HG03520 (cell line): ENCODE measurements at regions not wholly inside any gene's neighbourhood (a gene's known extent, or its start where the extent isn't known, plus 50 kb on each side); places are given as distances from the start of the nearest gene placed in this dataset.
"Not testable (repeated sequence)": the region's sequence is repeated elsewhere in the genome, so short reads cannot be mapped to it uniquely, and the experiment has no call there.

Experiments
- ATAC-seq: cut with Tn5 transposase; IDR thresholded peaks from one replicate; pipeline ENCODE4 v1.9.1; 2021; ENCODE audit warnings: mild to moderate bottlenecking, moderate library complexity; ENCODE audit not compliant: unreplicated experiment

DNA sequence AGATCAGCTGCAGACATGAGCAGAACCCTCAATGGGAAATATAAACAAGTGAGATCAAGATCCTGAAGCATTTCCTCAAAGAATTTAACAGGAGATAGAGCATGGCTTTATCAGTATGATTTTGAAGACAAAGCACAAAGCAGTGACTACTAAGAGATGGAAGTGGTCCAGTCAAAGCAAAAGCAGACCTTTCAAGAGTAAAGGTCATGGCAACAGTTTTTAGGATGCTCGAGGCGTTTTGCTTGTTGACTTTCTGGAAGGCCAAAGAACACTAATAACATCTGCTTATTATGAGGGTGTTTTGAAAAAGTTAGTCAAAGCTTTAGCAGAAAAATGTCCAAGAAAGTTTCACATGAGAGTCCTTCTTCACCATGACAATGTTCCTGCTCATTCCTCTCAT lies 128.5 kb downstream of the KCNE4 start:
- ATAC-seq: no peak

DNA sequence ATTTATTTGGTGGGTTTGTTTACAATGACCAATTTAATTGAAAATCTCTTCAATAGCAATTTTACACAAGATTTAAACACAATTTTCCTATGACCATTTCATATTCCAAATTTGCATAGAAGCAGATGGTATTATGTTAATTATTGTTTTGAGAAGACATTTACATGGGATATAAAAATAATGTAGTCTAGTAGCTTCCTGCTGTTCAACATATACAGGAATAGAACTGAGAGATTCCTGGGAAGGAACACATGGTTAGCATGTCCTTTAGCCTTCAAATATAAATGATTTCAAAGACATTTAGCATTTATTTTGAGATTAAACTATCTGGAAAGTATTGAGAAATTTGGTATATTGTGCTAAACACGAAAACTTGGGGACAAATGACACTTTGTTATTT lies 129.6 kb downstream of the KCNE4 start:
- ATAC-seq: no peak

- no peak for ATAC-seq
Measured at GRCh38 chr2:223182356-223182755, 130.4 kb downstream of the KCNE4 start.

DNA sequence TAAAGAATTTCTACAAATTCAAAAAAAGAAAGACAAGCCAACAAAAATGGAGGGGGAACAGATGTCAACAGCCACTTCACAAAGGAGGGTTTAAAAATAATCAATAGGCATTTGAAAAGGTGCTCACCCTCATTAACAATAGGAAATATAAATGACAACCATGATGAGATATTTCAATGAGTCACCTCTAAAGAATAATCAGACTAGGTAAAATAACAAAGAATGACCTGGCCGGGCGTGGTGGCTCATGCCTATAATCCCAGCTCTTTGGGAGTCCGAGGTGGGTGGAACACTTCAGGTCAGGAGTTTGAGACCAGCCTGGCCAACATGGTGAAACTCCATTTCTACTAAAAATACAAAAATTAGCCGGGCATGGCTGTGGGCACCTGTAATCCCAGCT lies 133.6 kb downstream of the KCNE4 start:
- ATAC-seq: no peak

DNA sequence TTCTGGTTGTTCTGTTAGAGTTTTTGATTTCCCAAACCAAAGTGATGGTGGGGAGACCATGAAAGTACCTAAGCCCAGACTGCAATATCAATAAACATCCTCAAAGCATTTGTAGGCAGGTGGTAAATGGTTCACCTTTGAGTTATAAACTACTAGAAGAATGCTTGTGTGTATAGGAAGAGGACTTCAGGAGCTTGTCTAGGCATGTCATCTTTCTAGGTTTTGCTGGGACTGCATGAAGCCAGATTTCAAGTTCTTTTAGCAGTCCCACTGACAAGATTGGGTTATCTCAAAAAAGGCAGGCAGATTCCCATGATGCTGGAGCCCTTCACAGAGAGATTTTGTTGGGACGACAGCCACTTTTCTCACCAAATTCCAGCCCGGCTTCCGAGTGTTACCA lies 135.3 kb downstream of the KCNE4 start:
- ATAC-seq: no peak

- ATAC-seq: not testable (repeated sequence)
Measured at GRCh38 chr2:223190561-223191206, 138.7 kb downstream of the KCNE4 start.

DNA sequence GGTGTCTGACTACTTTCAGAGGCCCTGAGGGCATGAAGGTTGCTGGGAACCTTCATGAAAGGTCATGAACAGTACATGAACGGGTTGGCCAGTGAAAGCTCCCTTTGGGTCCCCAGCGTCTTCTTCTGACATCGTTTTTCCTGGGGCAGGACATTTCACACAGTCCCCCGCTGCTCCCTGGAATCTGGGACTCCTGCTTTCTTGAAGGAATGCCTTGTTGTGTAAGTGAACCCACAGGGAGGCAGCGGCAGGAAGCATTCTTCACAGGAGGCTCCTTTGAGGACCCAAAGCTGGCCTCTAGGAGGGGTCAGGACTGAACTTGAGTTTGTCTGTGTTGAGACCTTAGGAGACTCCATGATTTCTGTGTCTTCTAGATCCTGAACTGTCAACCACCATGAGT lies 144.3 kb downstream of the KCNE4 start:
- no peak for ATAC-seq

DNA sequence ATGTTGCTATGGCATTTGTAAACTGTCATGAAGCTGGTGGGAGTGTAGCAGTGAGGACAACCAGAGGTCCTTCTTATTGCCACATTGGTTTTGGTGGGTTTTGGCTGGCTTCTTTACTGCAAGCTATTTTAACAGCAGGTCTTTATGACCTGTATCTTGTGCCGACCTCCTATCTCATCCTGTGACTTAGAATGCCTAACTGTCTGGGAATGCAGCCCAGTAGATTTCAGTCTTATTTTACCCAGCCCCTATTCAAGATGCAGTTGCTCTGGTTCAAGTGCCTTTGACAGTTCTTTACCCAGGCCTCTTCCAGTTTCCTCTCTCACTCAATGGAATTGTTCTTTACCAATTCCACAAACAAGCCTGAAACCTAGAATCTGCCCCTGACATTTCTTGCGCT lies 145.1 kb downstream of the KCNE4 start:
- no peak for ATAC-seq

GRCh38 chr2:223199531-223200515 lies 147.8 kb downstream of the KCNE4 start:
- no peak for ATAC-seq

DNA sequence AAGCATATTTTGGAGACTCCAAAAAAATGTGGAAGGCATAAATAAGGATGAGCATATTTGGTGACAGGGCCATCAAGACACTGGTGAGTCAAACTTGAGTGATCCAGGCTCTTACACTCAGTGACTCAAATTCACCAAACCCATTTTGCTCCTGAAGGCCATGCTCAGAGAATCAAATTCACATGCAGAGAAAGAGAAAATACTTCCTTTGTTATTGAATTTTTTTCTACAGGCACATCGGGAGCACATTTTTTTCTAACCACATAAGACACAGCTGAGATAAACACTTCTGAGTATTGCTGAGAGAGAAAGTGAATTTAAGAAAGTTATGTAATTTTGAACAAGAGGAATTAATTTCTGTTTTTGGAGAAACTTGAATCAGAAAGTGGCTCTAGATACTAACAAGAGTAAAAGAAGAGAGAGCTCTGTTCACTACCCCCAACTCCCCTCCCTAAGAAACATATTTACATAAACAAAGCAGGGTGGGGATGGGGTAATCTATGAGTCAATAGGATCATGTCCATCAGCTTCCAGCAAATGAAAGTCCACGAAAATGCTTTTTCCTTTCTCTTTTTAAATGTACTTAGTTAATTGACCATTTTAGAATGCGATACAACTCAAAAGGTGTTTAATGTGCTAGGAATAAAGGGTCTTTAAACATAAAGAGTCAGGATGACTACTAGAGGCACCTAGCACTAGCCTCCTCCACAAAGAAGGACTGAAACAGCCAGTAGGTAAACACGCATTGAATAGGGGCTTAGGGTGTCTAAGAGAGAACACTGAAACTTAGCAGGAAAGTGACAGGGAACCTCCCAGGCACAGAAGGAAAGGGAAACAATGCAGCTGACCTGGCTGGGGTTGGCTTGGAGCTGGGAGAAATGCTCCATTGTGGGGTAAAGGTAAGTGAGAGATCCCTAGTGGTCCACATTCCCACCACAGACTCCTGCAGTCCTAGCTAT lies 152.3 kb downstream of the KCNE4 start:
- no peak for ATAC-seq

GRCh38 chr2:223210489-223210888 lies 158.5 kb downstream of the KCNE4 start:
- ATAC-seq: no peak

DNA sequence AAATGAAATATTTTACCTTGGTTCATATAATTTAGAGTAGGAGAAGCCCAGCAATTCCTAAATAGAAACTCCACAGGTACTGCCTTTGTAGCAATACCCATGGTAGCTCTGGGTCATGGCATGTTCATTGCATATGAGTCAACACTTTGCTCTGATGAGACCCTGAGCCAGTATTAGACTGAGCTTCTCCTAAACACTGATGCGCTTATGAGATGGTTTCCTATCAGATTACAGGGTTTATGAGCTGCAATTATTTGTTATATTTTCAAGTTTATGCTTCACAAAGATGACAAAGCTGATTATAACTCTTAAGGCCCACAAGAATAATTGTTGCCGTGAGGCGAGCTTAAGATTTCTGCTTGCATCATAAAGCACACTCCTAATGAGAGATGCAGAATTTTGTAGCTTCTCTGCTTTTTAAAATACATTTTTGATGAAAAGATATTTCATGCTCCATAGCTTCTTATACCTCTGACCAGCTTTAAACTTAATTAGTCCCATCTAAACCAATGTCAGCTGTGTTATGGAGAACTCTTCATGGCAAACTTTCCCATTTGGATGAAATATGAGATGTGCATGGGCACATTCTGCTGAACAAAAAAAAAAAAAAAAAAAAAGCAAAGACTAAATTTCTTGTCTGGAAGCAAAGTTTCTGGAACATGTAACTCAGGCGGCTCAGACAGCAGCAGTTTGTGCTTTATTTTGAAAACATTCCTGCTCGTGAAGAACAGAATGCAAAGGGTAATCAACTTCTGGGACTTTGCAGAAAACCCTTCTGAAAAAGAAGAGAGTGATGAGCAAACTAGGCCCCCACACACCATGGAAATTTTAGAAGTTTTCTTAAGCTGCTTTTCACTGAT lies 162.6 kb downstream of the KCNE4 start:
- ATAC-seq: no peak

DNA sequence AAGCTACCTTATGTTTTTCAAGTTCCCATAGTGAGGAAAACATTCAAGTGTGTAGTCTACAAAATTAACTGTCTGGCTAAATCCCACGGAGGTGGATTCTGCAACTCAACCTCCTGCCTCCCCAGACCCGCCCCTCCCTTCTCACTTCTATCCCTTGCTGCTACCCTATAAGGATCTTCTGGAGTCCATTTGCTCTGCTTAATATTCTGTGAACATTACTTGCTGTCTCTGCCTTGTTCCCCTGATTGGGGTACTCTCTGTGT lies 163.2 kb downstream of the KCNE4 start:
- no peak for ATAC-seq

GRCh38 chr2:223217373-223217772 lies 165.4 kb downstream of the KCNE4 start:
- ATAC-seq: no peak

DNA sequence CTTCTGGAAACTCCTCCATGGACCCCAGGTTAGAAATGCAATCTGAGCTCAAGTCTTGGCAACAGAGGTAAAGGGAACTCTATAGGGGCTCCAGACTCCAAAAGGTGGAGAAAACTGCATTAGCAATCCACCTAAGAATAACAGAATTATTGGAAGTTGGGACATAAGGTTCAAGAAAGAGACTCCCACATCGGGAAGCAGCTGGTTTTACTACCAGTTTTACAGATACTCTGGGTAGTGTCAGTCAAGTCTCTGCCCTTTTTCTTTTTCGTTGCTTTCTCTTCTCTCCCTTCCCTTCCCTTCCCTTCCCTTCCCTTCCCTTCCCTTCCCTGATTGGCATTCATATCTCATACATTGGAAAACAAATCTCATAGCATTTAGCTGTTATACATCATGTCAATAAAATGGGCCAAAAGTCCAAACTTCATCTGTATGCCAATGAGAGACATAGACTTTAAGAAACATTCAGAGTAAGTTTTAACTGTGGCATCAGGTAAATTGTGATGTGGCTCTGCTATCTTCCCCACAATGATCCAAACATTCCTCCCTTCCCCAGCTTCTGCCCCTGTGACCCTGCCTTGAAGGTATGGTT lies 166.7 kb downstream of the KCNE4 start:
- no peak for ATAC-seq

DNA sequence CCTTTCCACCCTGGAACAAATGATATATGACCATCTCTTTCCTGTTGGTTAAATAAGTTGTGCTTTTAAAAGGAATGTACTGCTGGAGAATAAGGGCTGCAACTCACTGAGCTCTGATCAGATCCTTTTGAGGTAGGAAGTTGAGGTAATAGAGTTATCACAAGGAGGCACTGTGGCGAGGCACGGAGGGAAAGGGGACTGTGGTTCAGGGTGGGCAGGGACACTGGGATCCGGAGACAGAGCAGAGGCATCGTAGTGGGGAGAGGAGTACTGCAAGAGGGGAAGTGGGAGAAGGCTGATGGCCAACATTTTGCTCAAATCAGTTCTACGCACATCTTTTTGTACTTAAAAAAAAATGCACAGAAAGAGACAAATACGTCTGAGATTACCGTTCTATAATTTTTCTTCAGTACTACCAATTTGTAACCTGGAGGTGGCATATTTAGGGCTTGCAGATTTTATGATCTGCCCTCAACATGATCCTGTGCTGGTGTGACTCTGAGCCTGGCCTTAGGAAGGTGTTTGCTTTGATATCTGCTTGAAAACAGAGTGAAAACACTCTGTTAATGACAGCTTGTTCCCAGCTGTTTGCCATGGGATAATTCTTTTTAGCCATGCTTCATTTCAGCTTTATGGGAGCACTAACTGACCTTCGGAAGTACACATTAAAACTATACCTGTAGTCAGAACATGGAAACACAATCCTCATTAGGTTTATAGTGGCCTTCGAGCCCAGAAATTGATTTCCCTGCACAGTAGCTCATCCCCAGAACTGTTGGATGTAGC lies 168.1 kb downstream of the KCNE4 start:
- ATAC-seq: no peak

DNA sequence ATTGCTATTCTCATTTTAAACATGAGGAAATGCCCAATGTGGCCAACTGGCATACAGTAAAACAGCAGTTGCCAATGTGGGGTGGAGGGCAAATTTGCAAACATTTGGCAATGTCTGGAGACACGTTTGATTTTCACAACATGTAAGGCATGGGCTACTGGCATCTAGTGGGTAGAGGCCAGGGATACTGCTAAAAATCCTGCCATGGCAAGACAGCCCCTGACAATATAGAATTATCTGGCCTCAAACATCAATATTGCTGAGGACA lies 168.6 kb downstream of the KCNE4 start:
- no peak for ATAC-seq

DNA sequence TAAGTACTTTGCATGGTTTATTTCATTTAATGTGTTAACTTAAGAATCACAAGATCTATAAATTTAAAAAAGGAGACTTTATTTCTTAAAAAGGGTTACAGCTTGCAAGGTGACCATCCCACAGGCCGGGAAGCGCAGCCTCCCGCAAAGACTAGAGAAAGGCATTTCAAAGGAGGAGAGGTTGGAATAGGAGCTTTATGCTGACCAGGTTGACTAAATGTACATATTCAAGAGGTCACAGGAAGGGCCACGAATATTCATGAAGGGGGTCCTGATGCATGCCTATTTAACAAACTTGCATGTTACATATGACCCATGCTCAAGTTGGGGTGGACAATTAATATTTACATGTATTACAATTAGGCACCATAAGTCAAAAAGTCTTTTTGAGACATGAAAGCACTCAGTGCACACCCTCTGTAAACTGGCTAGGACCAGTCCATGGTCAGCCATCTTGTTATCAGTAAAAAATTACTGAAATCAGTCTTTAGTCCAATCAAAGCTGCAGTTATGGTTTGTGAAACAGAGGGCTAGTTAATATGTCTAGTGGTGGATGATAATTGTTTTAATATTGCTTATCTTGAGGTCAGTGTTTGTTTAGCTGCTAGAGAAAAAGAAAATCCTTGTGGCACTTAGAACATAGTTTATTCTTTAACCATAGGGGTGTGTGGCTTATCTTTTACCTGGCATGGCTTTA lies 169.3 kb downstream of the KCNE4 start:
- no peak for ATAC-seq

DNA sequence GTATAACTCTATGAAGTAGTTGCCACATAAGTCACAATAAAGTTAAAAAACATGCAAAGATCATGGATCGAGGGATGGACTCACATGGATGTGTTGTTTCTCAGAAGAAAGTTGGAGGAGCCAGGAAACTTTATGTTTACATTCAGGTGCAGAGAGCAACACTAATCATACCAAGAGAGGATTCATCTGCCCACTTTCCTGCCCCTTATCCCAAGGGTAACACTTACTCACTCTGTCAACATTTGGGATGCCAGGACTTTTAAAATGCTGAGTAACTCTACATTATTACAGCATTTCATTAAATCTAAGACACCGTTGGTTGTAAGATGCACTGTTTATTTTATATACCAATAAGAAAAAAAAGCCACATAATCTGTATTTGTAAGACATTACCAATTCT lies 170.4 kb downstream of the KCNE4 start:
- ATAC-seq: no peak
